Stomach (tissue), 4 donors: ENCODE measurements at regions not wholly inside any gene's neighbourhood (a gene's known extent, or its start where the extent isn't known, plus 50 kb on each side); places are given as distances from the start of the nearest gene placed in this dataset.

Experiments used
- EP300 ChIP-seq: sonication (generic); formaldehyde crosslinking; IDR thresholded peaks from one replicate; pipeline ENCODE4 v1.6.1; 2017; ENCODE audit warnings: antibody characterized with exemption
- POLR2A ChIP-seq, 4 donors: fragments of 450-650 bp; IDR thresholded peaks; one replicate each; pipeline ENCODE4 v1.6.1; 2016; ENCODE audit warnings: antibody characterized with exemption in 4 of 4, control low read depth in 2 of 4, mild to moderate bottlenecking in 1 of 4, moderate library complexity in 1 of 4
- POLR2AphosphoS5 ChIP-seq, 3 donors: sonication (generic); formaldehyde crosslinking; IDR thresholded peaks; one replicate each; pipeline ENCODE4 v1.6.1; 2016; ENCODE audit warnings: antibody characterized with exemption in 3 of 3
- TF ChIP-seq, protein P1 (sequence below), 7 experiments: fragments of 450-650 bp in 4 of 7; fragments of 200-600 bp in 3 of 7; sonication (generic) in 3 of 7; IDR thresholded peaks; one replicate each; pipeline ENCODE4 v1.5.1; 2016 to 2019; ENCODE audit warnings: antibody characterized with exemption in 7 of 7, control low read depth in 2 of 7, mild to moderate bottlenecking in 1 of 7

DNA sequence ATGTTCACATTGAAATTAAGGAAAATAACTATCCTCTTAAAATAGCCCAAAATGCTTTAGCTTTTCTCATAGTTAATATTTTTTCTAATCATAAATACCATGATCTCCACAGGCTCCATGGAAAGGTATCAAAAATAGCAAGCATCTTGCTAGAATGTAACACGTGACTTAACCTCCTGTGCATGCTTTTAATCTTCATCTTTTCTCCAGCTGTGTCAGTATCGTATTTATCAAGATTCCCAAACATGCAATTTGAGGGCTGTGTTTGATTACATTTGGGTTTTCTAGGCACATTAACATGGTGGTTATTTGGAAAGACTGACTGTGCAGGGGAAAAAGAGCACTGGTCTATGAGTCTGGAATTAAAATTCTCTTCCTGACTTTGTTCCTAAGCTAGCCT lies 472.5 kb upstream of the MCTP2 start:
- TF ChIP-seq, protein P1, sequence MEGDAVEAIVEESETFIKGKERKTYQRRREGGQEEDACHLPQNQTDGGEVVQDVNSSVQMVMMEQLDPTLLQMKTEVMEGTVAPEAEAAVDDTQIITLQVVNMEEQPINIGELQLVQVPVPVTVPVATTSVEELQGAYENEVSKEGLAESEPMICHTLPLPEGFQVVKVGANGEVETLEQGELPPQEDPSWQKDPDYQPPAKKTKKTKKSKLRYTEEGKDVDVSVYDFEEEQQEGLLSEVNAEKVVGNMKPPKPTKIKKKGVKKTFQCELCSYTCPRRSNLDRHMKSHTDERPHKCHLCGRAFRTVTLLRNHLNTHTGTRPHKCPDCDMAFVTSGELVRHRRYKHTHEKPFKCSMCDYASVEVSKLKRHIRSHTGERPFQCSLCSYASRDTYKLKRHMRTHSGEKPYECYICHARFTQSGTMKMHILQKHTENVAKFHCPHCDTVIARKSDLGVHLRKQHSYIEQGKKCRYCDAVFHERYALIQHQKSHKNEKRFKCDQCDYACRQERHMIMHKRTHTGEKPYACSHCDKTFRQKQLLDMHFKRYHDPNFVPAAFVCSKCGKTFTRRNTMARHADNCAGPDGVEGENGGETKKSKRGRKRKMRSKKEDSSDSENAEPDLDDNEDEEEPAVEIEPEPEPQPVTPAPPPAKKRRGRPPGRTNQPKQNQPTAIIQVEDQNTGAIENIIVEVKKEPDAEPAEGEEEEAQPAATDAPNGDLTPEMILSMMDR (IDR thresholded peaks at IDR 0.05), result no peak
- TF ChIP-seq POLR2A (IDR thresholded peaks at IDR 0.05) (no peak), POLR2AphosphoS5 (IDR thresholded peaks at IDR 0.05) (no peak), EP300 (no peak)
